K562 (cell line): ENCODE measurements at regions not wholly inside any gene's neighbourhood (a gene's known extent, or its start where the extent isn't known, plus 50 kb on each side); places are given as distances from the start of the nearest gene placed in this dataset.

Experiments used
- ATAC-seq: fragments of 200-7000 bp; cut with Tn5 transposase; 3 replicates; pipeline ENCODE4 v1.9.1; 2020; ENCODE audit warnings: moderate library complexity
- BruUV-seq: library from RNA; stranded (reverse); fragments of 400-500 nt; replicated peaks from 2 replicates; lab custom pipeline; 2021; lab: Mats Ljungman, UMichigan
- CTCF ChIA-PET: fragments of 300-600 bp; formaldehyde crosslinking; extraction: SDS; loops from one replicate; lab custom pipeline; 2021; ENCODE audit warnings: low intra/inter-chr PET ratio; lab: Yijun Ruan, JAX
- POLR2A ChIA-PET: fragments of 300-600, 350-650 bp; sonication (Branson Sonifier 250); formaldehyde crosslinking; extraction: SDS; loops from one replicate; lab custom pipeline; 2021; ENCODE audit warnings: antibody characterized with exemption, inconsistent platforms; lab: Yijun Ruan, JAX
- DNase-seq, 4 experiments: peaks; one replicate each; pipeline versions ENCODE4 v3.0.0 to v3.0.0-alpha.2; 2011 to 2018; ENCODE audit warnings: low spot score in 3 of 4, mixed read lengths in 3 of 4; ENCODE audit errors: extremely low read depth in 1 of 4
- FAIRE-seq: peaks from 2 replicates; lab custom pipeline; 2011; peaks lifted over from hg19 to GRCh38; lab: Jason Lieb, UNC
- H2AFZ ChIP-seq: 2 replicates; pipeline ENCODE4 v1.6.0; 2011; ENCODE audit warnings: low read depth, low read length, control low read depth, inconsistent platforms
- H3K27ac ChIP-seq: fragments of 200-600 bp; 3 replicates; pipeline ENCODE4 v1.8.0; 2011; ENCODE audit warnings: low read depth, mild to moderate bottlenecking, control low read depth, inconsistent platforms, low read length, moderate library complexity, mixed read lengths; ENCODE audit errors: extremely low read depth
- H3K27me3 ChIP-seq, 2 experiments: fragments of 300-600 bp in 1 of 2; 2 replicates in 1 of 2; 3 replicates in 1 of 2; pipeline versions ENCODE4 v1.6.0 to v1.8.0; 2011; ENCODE audit warnings: inconsistent platforms in 2 of 2, low read length in 2 of 2, mild to moderate bottlenecking in 1 of 2, mixed read lengths in 1 of 2, moderate library complexity in 1 of 2; ENCODE audit not compliant: control insufficient read depth in 2 of 2, insufficient read depth in 2 of 2
- H3K36me3 ChIP-seq: fragments of 300-600 bp; 3 replicates; pipeline ENCODE4 v1.8.0; 2011; ENCODE audit warnings: mild to moderate bottlenecking, low read length, inconsistent platforms; ENCODE audit not compliant: control insufficient read depth, insufficient read depth
- H3K4me1 ChIP-seq, 2 experiments: fragments of 200-600 bp in 1 of 2; replicated peaks in 1 of 2; 2 replicates in 1 of 2; 3 replicates in 1 of 2; pipeline versions ENCODE4 v1.5.1 to v1.8.0; 2011; ENCODE audit warnings: inconsistent platforms in 2 of 2, low read length in 2 of 2, mild to moderate bottlenecking in 1 of 2, mixed read lengths in 1 of 2, moderate library complexity in 1 of 2; ENCODE audit not compliant: control insufficient read depth in 2 of 2, insufficient read depth in 2 of 2
- H3K4me2 ChIP-seq: 2 replicates; pipeline ENCODE4 v1.6.1; 2011; ENCODE audit warnings: low read length, control low read depth, inconsistent platforms, mixed read lengths; ENCODE audit not compliant: insufficient read depth
- H3K4me3 ChIP-seq: fragments of 200-600 bp; sonication (generic), shearing (Covaris generic); 2 replicates; pipeline ENCODE4 v1.5.1; 2016; ENCODE audit warnings: control low read depth, inconsistent platforms
- H3K79me2 ChIP-seq: fragments of 200-600 bp; 3 replicates; pipeline ENCODE4 v1.8.0; 2011; ENCODE audit warnings: low read length, inconsistent platforms; ENCODE audit not compliant: control insufficient read depth, insufficient read depth
- H3K9ac ChIP-seq, 2 experiments: 2 replicates each; pipeline versions ENCODE4 v1.6.0 to v1.6.1; 2011; ENCODE audit warnings: low read depth in 2 of 2, low read length in 2 of 2, control low read depth in 1 of 2, inconsistent platforms in 1 of 2, mild to moderate bottlenecking in 1 of 2, mixed read lengths in 1 of 2; ENCODE audit not compliant: insufficient read depth in 1 of 2
- H3K9me1 ChIP-seq: one replicate; pipeline ENCODE4 v1.6.0; 2011; ENCODE audit warnings: inconsistent platforms, mild to moderate bottlenecking, low read length, moderate library complexity; ENCODE audit not compliant: control insufficient read depth, insufficient read depth
- H3K9me3 ChIP-seq: replicated peaks from 2 replicates; pipeline ENCODE4 v1.5.1; 2011; ENCODE audit warnings: low read depth, low read length, inconsistent platforms; ENCODE audit not compliant: control insufficient read depth, insufficient read depth
- H4K20me1 ChIP-seq: replicated peaks from 2 replicates; pipeline ENCODE4 v1.6.1; 2011; ENCODE audit warnings: low read length, inconsistent platforms, mixed read lengths; ENCODE audit not compliant: control insufficient read depth, insufficient read depth
- CREM ChIP-seq: IDR thresholded peaks from 2 replicates; pipeline ENCODE4 v1.6.1; 2014; ENCODE audit warnings: antibody characterized with exemption, low read depth
- ETV1 ChIP-seq: fragments of 450-650 bp; conservative IDR thresholded peaks from 2 replicates; pipeline ENCODE4 v1.6.1; 2016; ENCODE audit warnings: missing genetic modification characterization, control low read depth, low read depth, missing compliant biosample characterization
- RUNX1 ChIP-seq: sonication (generic); IDR thresholded peaks from 2 replicates; pipeline ENCODE4 v1.6.1; 2016; ENCODE audit warnings: antibody characterized with exemption, low read depth
- SFPQ ChIP-seq: fragments of 200-400 bp; formaldehyde crosslinking; IDR thresholded peaks from 2 replicates; pipeline ENCODE4 v1.6.1; 2017; ENCODE audit warnings: mild to moderate bottlenecking, low read depth, low read length, moderate library complexity
- ZNF165 ChIP-seq: fragments of 250-450 bp; sonication (Bioruptor Pico); IDR thresholded peaks from 2 replicates; pipeline ENCODE4 v1.4.0; 2020; ENCODE audit warnings: borderline replicate concordance
- WGBS: fragments of 100-300 bp; shearing (Covaris generic); methylation state at CpG from one replicate; pipeline ENCODE4 v1.1.6; 2016; ENCODE audit warnings: low coverage, mixed read lengths; ENCODE audit not compliant: insufficient coverage; ENCODE audit errors: missing lambda C conversion rate; 5-methylcytosine and 5-hydroxymethylcytosine counted together
- in situ Hi-C: fragments of 300-500 bp; cut with MboI; formaldehyde crosslinking; loops from 4 replicates; pipeline ENCODE4 v1.15.0; 2018; ENCODE audit warnings: inconsistent platforms, mixed read lengths
- intact Hi-C: fragments of 100-400 bp; cut with micrococcal nuclease; formaldehyde crosslinking; loops from 2 replicates; pipeline ENCODE4 v1.14.2; 2022

- ATAC-seq = no peak
- Histone ChIP-seq H3K36me3 (no peaks in the 10 kb centered on the region), H2AFZ (no peak overlapping the region), H3K27me3 (no peaks in the 10 kb centered on the region), H3K9me3 (no peaks in the 10 kb centered on the region), H3K27ac (no peak overlapping the region), H3K9me1 (no peaks in the 10 kb centered on the region), H3K9ac (no peak overlapping the region), H4K20me1 (no peaks in the 10 kb centered on the region), H3K4me2 (no peak overlapping the region), H3K4me3 (no peak overlapping the region), H3K4me1 (no peaks in the 10 kb centered on the region), H3K79me2 (no peaks in the 10 kb centered on the region)
- in situ Hi-C loops = no loop called here
- BruUV-seq = no TSS peak
- ChIA-PET POLR2A (no interaction called here), CTCF (no interaction called here)
- DNase-seq = no peak
- no CpG with 5 or more reads among the region's 2 CpGs for WGBS
- intact Hi-C loops = no loop called here
- FAIRE-seq = no peak
- TF ChIP-seq ZNF165 (CRISPR knock-in tag) (no peak), CREM (no peak), SFPQ (no peak), ETV1 (tag) (no peak), RUNX1 (no peak)
- TF ChIP-seq, all 486 proteins: peak for 0
Measured at GRCh38 chr9:25584611-25585010, 93.6 kb downstream of the TUSC1 start.
